ENCODE measurements at regions not wholly inside any gene's neighbourhood (a gene's known extent, or its start where the extent isn't known, plus 50 kb on each side); places are given as distances from the start of the nearest gene placed in this dataset.

DNA sequence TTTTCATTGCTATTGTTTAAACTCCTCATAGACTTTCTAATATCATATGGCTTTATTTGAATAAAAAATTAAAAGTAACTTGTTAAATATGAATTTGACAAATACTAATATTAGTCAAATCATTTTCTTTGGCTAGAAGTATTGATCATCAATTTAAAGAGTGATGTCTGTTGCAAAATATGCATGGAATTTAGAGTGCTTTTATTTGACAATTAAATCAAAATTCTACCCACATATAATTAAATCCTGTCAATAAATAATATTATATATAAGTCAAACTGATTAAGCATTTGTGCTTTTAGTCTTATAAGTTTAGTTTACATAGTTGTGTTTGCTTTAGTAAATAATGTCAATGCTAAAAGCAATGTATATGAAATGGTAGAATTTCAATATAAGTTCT is 318.6 kb upstream of the ROBO1 start:
- no peak for TF ChIP-seq POLR2A (IDR thresholded peaks at IDR 0.05)
- TF ChIP-seq, protein P1, sequence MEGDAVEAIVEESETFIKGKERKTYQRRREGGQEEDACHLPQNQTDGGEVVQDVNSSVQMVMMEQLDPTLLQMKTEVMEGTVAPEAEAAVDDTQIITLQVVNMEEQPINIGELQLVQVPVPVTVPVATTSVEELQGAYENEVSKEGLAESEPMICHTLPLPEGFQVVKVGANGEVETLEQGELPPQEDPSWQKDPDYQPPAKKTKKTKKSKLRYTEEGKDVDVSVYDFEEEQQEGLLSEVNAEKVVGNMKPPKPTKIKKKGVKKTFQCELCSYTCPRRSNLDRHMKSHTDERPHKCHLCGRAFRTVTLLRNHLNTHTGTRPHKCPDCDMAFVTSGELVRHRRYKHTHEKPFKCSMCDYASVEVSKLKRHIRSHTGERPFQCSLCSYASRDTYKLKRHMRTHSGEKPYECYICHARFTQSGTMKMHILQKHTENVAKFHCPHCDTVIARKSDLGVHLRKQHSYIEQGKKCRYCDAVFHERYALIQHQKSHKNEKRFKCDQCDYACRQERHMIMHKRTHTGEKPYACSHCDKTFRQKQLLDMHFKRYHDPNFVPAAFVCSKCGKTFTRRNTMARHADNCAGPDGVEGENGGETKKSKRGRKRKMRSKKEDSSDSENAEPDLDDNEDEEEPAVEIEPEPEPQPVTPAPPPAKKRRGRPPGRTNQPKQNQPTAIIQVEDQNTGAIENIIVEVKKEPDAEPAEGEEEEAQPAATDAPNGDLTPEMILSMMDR (IDR thresholded peaks at IDR 0.05), result no peak
